MM.1S (cell line): ENCODE measurements at regions not wholly inside any gene's neighbourhood (a gene's known extent, or its start where the extent isn't known, plus 50 kb on each side); places are given as distances from the start of the nearest gene placed in this dataset.

Experiments used
- DNase-seq: peaks from one replicate; pipeline ENCODE4 v3.0.0-alpha.2; 2015
- H2AFZ ChIP-seq: fragments of 300-600 bp; sonication (generic); 2 replicates; pipeline ENCODE4 v1.6.0; 2016; ENCODE audit warnings: antibody characterized with exemption, low read length
- H3F3A ChIP-seq: fragments of 300-600 bp; sonication (generic); 2 replicates; pipeline ENCODE4 v1.6.1; 2016; ENCODE audit warnings: mild to moderate bottlenecking, antibody characterized with exemption, low read length, moderate library complexity, mixed read lengths; ENCODE audit not compliant: insufficient read depth
- H3K27ac ChIP-seq: fragments of 300-600 bp; sonication (generic); 2 replicates; pipeline ENCODE4 v1.5.1; 2016; ENCODE audit warnings: mild to moderate bottlenecking, low read length
- H3K27me3 ChIP-seq: fragments of 300-600 bp; sonication (generic); replicated peaks from 2 replicates; pipeline ENCODE4 v1.6.0; 2016; ENCODE audit warnings: low read length; ENCODE audit not compliant: insufficient read depth
- H3K36me3 ChIP-seq: fragments of 300-600 bp; sonication (generic); replicated peaks from 2 replicates; pipeline ENCODE4 v1.6.1; 2016; ENCODE audit warnings: mild to moderate bottlenecking, low read length, mixed read lengths; ENCODE audit not compliant: insufficient read depth
- H3K4me1 ChIP-seq: fragments of 300-600 bp; sonication (generic); 2 replicates; pipeline ENCODE4 v1.6.1; 2016; ENCODE audit warnings: low read length, mixed read lengths
- H3K4me2 ChIP-seq: fragments of 300-600 bp; sonication (generic); 2 replicates; pipeline ENCODE4 v1.6.0; 2016; ENCODE audit warnings: low read depth, low read length
- H3K4me3 ChIP-seq: fragments of 300-600 bp; sonication (generic); 2 replicates; pipeline ENCODE4 v1.5.1; 2016; ENCODE audit warnings: low read length, mixed read lengths
- H3K79me2 ChIP-seq: fragments of 300-600 bp; sonication (generic); 2 replicates; pipeline ENCODE4 v1.6.1; 2016; ENCODE audit warnings: mixed run types, low read length, mixed read lengths
- H3K9ac ChIP-seq: fragments of 300-600 bp; sonication (generic); 2 replicates; pipeline ENCODE4 v1.6.1; 2016; ENCODE audit warnings: low read length, mixed read lengths
- H3K9me2 ChIP-seq: fragments of 300-600 bp; sonication (generic); replicated peaks from 2 replicates; pipeline ENCODE4 v1.6.1; 2016; ENCODE audit warnings: mild to moderate bottlenecking, low read length, mixed read lengths; ENCODE audit not compliant: insufficient read depth
- H3K9me3 ChIP-seq: fragments of 300-600 bp; sonication (generic); replicated peaks from 2 replicates; pipeline ENCODE4 v1.6.1; 2016; ENCODE audit warnings: mild to moderate bottlenecking, low read length, mixed read lengths; ENCODE audit not compliant: insufficient read depth
- H4K20me1 ChIP-seq: fragments of 300-600 bp; sonication (generic); 2 replicates; pipeline ENCODE4 v1.6.1; 2016; ENCODE audit warnings: mild to moderate bottlenecking, low read length, moderate library complexity, mixed read lengths; ENCODE audit not compliant: insufficient read depth
- CTCF ChIP-seq: fragments of 300-600 bp; sonication (generic); IDR thresholded peaks from 2 replicates; pipeline ENCODE4 v1.5.1; 2016; ENCODE audit warnings: antibody characterized with exemption, low read length, mixed read lengths
- EZH2 ChIP-seq: fragments of 300-600 bp; sonication (generic); optimal IDR thresholded peaks from 2 replicates; pipeline ENCODE3; 2017; ENCODE audit warnings: low read depth, mild to moderate bottlenecking, antibody characterized with exemption, low read length, mixed read lengths
- EZH2phosphoT487 ChIP-seq: fragments of 300-600 bp; sonication (generic); IDR thresholded peaks from 2 replicates; pipeline ENCODE4 v1.6.1; 2018; ENCODE audit warnings: antibody characterized with exemption, low read length

DNA sequence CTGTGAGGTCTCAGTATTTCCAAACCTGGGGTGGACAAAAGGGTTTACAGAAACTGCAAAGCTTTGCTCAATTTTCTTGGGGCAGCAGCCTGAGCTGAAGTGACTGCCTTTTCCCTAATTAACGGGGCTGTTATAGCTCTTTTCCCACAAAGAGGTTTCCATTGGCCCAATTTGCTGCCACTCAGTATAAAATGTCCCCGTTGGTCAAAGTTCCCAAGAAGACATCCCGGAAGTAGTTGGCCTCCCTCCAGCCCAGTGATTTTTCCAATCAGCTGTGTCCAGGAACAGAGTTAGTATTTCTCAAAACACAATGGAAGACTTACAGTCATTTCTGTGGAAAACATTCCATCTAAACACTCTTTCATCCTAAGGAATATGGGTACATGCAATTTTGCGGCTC, 643.6 kb downstream of the ACTL7B start:
- H3K9ac ChIP-seq, result no peak overlapping the region
- H3K79me2 ChIP-seq, result no peaks in the 10 kb centered on the region
- H3K9me2 ChIP-seq, result no peaks in the 10 kb centered on the region
- no peaks in the 10 kb centered on the region for H4K20me1 ChIP-seq
- no peak for DNase-seq
- no peak overlapping the region for H3K4me2 ChIP-seq
- no peak overlapping the region for H3K27ac ChIP-seq
- H3K9me3 ChIP-seq, result no peaks in the 10 kb centered on the region
- no peak overlapping the region for H3K4me3 ChIP-seq
- H3K36me3 ChIP-seq, result no peaks in the 10 kb centered on the region
- no peak for TF ChIP-seq EZH2
- TF ChIP-seq EZH2phosphoT487, result no peak
- no peak for TF ChIP-seq CTCF
- H3K4me1 ChIP-seq, result no peaks in the 10 kb centered on the region
- no peak overlapping the region for H2AFZ ChIP-seq
- no peaks in the 10 kb centered on the region for H3K27me3 ChIP-seq
- H3F3A ChIP-seq, result no peaks in the 10 kb centered on the region

- Histone ChIP-seq H3K9me3 (no peaks in the 10 kb centered on the region), H3K27ac (no peak overlapping the region), H3F3A (no peaks in the 10 kb centered on the region), H4K20me1 (no peaks in the 10 kb centered on the region), H3K9me2 (no peaks in the 10 kb centered on the region), H3K4me2 (no peak overlapping the region), H3K4me3 (no peak overlapping the region), H3K4me1 (no peaks in the 10 kb centered on the region), H3K9ac (no peak overlapping the region), H3K36me3 (no peaks in the 10 kb centered on the region), H2AFZ (no peak overlapping the region), H3K27me3 (no peaks in the 10 kb centered on the region), H3K79me2 (no peaks in the 10 kb centered on the region)
- no peak for DNase-seq
- TF ChIP-seq EZH2 (no peak), EZH2phosphoT487 (no peak), CTCF (no peak)
Measured at GRCh38 chr9:108211411-108211955, 644.3 kb downstream of the ACTL7B start.

- Histone ChIP-seq H3K9ac (no peak overlapping the region), H3K4me1 (no peaks in the 10 kb centered on the region), H3K27me3 (no peaks in the 10 kb centered on the region), H3K36me3 (no peaks in the 10 kb centered on the region), H4K20me1 (no peaks in the 10 kb centered on the region), H3F3A (no peaks in the 10 kb centered on the region), H3K9me2 (no peaks in the 10 kb centered on the region), H3K79me2 (no peaks in the 10 kb centered on the region), H3K4me2 (no peak overlapping the region), H2AFZ (no peak overlapping the region), H3K4me3 (no peak overlapping the region), H3K27ac (no peak overlapping the region), H3K9me3 (no peaks in the 10 kb centered on the region)
- no peak for TF ChIP-seq CTCF
- TF ChIP-seq EZH2, result no peak
- no peak for TF ChIP-seq EZH2phosphoT487
- DNase-seq, result no peak
Measured at GRCh38 chr9:108209132-108209685, 646.6 kb downstream of the ACTL7B start.
